Stimulated activated CD8-positive, alpha-beta memory T cell treated with anti-CD3 and anti-CD28 coated beads, Interleukin-15, amount 100 ng/mL, for 24 hours (primary cell): ENCODE measurements at regions not wholly inside any gene's neighbourhood (a gene's known extent, or its start where the extent isn't known, plus 50 kb on each side); places are given as distances from the start of the nearest gene placed in this dataset.

Experiments used
- DNase-seq: peaks from one replicate; pipeline ENCODE4 v3.0.0-alpha.2; 2020; ENCODE audit warnings: low read depth

- DNase-seq: no peak
Measured at GRCh38 chr17:413016-413350, 60.4 kb upstream of the RPH3AL start.

- DNase-seq: no peak
Measured at GRCh38 chr17:412211-413015, 59.8 kb upstream of the RPH3AL start.

GRCh38 chr17:411421-412120 lies 59.0 kb upstream of the RPH3AL start:
- no peak for DNase-seq

GRCh38 chr17:410543-411401 lies 58.2 kb upstream of the RPH3AL start:
- no peak for DNase-seq

- peak; percentile 100 for DNase-seq
Measured at GRCh38 chr17:409848-410542, 57.4 kb upstream of the RPH3AL start.

- no peak for DNase-seq
Measured at GRCh38 chr17:409308-409847, 56.8 kb upstream of the RPH3AL start.

GRCh38 chr17:404703-405102 lies 52.1 kb upstream of the RPH3AL start:
- no peak for DNase-seq
